ENCODE measurements at regions not wholly inside any gene's neighbourhood (a gene's known extent, or its start where the extent isn't known, plus 50 kb on each side); places are given as distances from the start of the nearest gene placed in this dataset.
"Not testable (repeated sequence)": the region's sequence is repeated elsewhere in the genome, so short reads cannot be mapped to it uniquely, and the experiment has no call there.

GRCh38 chr20:12949429-12949980 lies 59.3 kb upstream of the SPTLC3 start:
- no peak for TF ChIP-seq CTCF (IDR thresholded peaks at IDR 0.05)
- no peak for TF ChIP-seq EP300 (IDR thresholded peaks at IDR 0.05)
- TF ChIP-seq POLR2A (IDR thresholded peaks at IDR 0.05), result no peak
- Histone ChIP-seq H3K27ac (no peak overlapping the region), H3K36me3 (no peaks in the 10 kb centered on the region), H3K4me3 (no peak overlapping the region), H3K9me3 (no peaks in the 10 kb centered on the region), H3K4me1 (no peaks in the 10 kb centered on the region), H3K27me3 (no peaks in the 10 kb centered on the region)
- DNase-seq (ENCODE audit: low spot score in 2 of 2), result no peak
- WGBS, 2 donors, result 76 to 90% methylated on average over 4 of the region's 4 CpGs

DNA sequence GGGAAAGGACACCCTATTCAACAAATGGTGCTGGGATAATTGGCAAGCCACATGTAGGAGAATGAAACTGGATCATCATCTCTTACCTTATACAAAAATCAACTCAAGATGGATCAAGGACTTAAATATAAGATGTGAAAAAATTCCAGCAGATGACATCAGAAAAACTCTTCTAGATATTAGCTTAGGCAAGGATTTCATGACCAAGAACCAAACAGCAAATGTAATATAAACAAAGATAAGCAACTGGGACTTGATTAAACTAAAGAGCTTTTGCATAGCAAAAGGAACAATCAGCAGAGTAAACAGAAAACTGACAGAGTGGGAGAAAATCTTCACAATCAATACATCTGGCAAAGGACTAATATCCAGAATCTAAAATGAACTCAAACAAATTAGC lies 54.5 kb upstream of the SPTLC3 start:
- H3K4me3 ChIP-seq; H3K36me3 ChIP-seq; H3K27me3 ChIP-seq; H3K9me3 ChIP-seq; H3K4me1 ChIP-seq; DNase-seq (ENCODE audit: low spot score in 2 of 2); H3K27ac ChIP-seq: not testable (repeated sequence)

DNA sequence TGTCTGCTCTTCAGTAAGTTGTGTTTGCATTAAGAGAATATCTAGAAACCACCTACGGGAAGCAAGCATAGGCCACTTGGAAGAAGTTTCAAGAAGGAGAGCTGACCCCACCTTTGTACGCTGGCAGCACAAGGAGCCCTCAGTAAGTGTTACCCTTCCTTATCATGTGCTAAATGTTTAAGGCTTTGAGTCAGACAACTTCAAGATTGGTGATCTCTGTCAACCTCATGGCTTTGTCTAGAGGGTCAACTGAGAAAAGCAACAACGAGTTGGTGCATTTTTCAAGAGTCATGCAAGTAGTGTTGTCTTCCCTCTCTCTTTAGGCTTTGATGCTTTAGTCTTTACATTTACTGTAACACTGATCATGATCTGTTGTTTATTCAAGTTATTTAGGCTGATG lies 53.2 kb upstream of the SPTLC3 start:
- no peak overlapping the region for H3K27ac ChIP-seq
- H3K27me3 ChIP-seq, result no peaks in the 10 kb centered on the region
- no peaks in the 10 kb centered on the region for H3K4me1 ChIP-seq
- no peaks in the 10 kb centered on the region for H3K9me3 ChIP-seq
- no peak overlapping the region for H3K4me3 ChIP-seq
- TF ChIP-seq EP300 (IDR thresholded peaks at IDR 0.05), result no peak
- TF ChIP-seq CTCF (IDR thresholded peaks at IDR 0.05), result no peak
- no peak for TF ChIP-seq POLR2A (IDR thresholded peaks at IDR 0.05)
- WGBS, 2 donors, result 88 to 89% methylated on average over 3 of the region's 3 CpGs
- H3K36me3 ChIP-seq, result no peaks in the 10 kb centered on the region
- DNase-seq (ENCODE audit: low spot score in 2 of 2), result no peak

DNA sequence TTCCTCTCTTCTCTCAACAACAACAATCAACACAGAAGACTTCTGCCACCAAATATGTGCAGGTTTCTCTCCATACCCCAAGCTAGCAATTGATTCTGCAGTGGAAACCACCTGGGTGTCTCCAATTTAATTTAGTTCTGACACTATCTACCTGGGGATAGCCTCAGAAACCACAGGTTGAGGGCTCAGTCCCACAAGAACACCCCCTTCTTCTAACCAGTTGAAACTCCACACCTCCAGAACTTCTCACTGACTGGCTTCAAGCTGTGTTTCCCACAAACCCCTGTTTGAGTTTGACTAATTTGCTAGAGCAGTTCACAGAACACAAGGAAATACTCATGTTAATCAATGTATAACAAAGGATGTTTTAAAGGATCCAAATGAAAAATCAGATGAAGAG lies 52.5 kb upstream of the SPTLC3 start:
- no peak overlapping the region for H3K4me3 ChIP-seq
- TF ChIP-seq POLR2A (IDR thresholded peaks at IDR 0.05), result no peak
- TF ChIP-seq CTCF (IDR thresholded peaks at IDR 0.05), result no peak
- no peak for TF ChIP-seq EP300 (IDR thresholded peaks at IDR 0.05)

GRCh38 chr20:12957968-12958367 lies 50.8 kb upstream of the SPTLC3 start:
- Histone ChIP-seq H3K27ac (no peak overlapping the region), H3K4me1 (no peaks in the 10 kb centered on the region), H3K36me3 (no peaks in the 10 kb centered on the region), H3K4me3 (no peak overlapping the region), H3K9me3 (no peaks in the 10 kb centered on the region), H3K27me3 (no peaks in the 10 kb centered on the region)
- no peak for DNase-seq (ENCODE audit: low spot score in 2 of 2)
- WGBS, 2 donors, result 63 to 64% methylated on average over 2 of the region's 2 CpGs
- TF ChIP-seq POLR2A (IDR thresholded peaks at IDR 0.05) (no peak), EP300 (IDR thresholded peaks at IDR 0.05) (no peak), CTCF (IDR thresholded peaks at IDR 0.05) (no peak)

More for the DNA sequence above, 52.5 kb upstream of the SPTLC3 start:
- Histone ChIP-seq H3K27me3 (no peaks in the 10 kb centered on the region), H3K4me1 (no peaks in the 10 kb centered on the region), H3K27ac (no peak overlapping the region), H3K9me3 (no peaks in the 10 kb centered on the region), H3K36me3 (no peaks in the 10 kb centered on the region)
- DNase-seq (ENCODE audit: low spot score in 2 of 2), result no peak

Measured in tibial nerve (tissue), 4 donors.